GM10266 (cell line): ENCODE measurements at regions not wholly inside any gene's neighbourhood (a gene's known extent, or its start where the extent isn't known, plus 50 kb on each side); places are given as distances from the start of the nearest gene placed in this dataset.

Experiments
- DNase-seq: peaks from one replicate; pipeline ENCODE4 v3.0.0; 2012; ENCODE audit errors: extremely low spot score
- TF ChIP-seq, protein P1 (sequence below): IDR thresholded peaks from 2 replicates; pipeline ENCODE4 v1.5.1; 2012; ENCODE audit warnings: mild to moderate bottlenecking, low read depth; ENCODE audit not compliant: control insufficient read depth, insufficient read depth; ENCODE audit errors: missing control alignments

DNA sequence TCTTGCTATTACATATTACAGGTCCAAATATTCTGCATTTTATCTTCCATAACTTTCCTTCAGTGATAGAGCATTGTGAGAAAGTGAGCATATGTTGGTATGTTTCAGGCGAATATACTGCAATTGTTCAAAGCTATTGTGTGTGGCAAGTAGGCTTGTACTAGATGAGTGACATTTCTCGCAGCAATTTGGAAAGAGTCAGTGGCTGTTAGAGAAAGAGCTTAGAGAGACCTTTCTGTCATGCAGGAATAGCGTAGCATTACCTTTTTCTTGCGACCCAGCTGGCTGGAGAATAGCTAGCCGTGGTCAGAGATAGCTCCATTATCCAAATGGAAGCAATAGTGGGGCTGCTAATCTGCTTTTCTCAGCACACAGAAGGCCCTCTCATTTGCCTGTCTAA lies 678.5 kb upstream of the FOXG1 start:
- DNase-seq = no peak
- TF ChIP-seq, protein P1, sequence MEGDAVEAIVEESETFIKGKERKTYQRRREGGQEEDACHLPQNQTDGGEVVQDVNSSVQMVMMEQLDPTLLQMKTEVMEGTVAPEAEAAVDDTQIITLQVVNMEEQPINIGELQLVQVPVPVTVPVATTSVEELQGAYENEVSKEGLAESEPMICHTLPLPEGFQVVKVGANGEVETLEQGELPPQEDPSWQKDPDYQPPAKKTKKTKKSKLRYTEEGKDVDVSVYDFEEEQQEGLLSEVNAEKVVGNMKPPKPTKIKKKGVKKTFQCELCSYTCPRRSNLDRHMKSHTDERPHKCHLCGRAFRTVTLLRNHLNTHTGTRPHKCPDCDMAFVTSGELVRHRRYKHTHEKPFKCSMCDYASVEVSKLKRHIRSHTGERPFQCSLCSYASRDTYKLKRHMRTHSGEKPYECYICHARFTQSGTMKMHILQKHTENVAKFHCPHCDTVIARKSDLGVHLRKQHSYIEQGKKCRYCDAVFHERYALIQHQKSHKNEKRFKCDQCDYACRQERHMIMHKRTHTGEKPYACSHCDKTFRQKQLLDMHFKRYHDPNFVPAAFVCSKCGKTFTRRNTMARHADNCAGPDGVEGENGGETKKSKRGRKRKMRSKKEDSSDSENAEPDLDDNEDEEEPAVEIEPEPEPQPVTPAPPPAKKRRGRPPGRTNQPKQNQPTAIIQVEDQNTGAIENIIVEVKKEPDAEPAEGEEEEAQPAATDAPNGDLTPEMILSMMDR = no peak

DNA sequence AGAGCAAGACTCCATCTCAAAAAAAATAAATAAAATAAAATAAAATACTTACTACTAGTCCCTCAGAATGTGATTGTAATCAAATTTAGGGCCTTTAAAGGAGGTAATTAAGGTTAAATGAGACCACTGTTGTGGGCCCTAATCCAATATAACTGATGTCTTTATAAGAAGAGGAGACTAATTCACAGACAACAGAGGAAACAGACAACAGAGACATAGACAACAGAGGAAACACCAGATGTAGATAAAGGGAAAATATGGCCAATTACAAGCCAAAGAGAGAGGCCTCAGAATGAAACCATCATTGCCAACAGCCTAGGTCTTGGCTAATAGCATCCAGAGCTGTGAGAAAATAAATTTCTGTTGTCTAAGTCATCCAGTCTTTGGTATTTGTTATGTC lies 669.0 kb upstream of the FOXG1 start:
- DNase-seq = no peak
- TF ChIP-seq, protein P1 = no peak

DNA sequence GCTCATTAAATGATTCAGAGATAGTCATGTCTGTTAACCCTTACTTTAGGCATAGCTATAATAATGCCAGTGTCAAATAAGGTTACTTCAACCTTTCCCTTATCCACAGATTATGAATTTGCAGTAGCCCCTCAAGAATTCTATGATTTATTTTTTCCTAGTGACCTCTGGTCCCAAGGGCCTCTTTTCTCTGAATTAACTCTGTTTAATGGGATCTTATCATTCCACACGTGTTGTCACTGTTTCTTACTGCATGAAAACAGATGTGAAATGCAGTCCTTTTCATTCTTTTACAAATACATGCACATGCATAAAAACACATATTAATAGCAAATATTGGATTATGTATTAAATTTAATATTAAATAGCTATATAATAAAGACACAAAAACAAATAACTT lies 667.7 kb upstream of the FOXG1 start:
- DNase-seq = no peak
- TF ChIP-seq, protein P1 = no peak

DNA sequence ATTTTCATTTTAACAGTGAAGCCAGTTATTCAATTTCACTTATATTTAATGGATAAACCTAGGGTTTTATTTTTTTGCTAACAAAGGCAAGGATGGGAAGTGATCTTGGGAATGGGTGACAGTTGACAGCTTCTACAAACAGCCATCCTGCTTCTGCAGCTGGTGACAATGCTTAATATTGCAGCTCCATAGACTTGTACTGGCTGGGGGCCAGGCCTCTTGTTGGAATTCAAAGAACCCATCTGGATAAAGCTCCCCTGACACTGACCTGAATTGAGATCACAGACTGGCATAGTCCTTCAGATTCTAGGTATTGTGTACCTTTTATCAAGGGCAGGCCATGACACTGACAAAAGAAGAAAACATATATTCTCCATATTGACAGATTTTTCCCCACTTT lies 664.6 kb upstream of the FOXG1 start:
- DNase-seq = no peak
- TF ChIP-seq, protein P1 = no peak

DNA sequence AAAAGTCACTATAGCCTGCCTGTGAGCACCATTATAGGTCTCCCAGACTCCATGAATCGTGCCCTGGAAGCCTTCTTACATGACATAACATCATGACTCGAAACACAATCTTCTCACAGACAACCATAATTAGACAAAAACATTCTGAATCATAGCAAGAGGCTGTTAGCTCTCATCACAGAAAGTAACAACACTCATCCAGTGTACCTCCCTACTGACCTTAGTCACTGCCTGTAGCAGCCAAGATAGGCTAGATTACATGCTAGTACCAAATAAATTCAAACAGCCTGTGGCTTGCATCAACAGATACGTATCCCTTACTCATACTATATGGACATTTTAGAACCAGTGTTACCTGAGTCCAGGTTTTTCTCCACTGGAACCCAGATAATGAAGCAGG lies 663.8 kb upstream of the FOXG1 start:
- DNase-seq = no peak
- TF ChIP-seq, protein P1 = no peak

DNA sequence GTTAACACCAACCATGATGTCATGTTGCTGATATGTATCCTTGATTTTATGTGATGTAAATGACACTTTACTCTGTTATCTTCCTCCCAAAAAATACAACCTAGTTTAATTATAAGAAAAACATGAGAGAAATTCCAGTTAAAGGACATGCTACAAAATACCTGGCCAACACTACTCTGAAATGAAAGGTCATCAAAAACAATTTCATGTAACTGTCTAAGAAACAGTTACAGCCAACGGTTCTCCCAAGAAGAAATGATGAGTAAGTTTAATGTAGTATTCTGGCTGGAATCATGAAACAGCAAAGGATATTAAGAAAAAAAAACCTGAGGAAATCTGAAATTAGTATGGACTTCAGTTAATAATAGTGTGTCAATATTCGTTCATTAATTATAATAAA lies 653.3 kb upstream of the FOXG1 start:
- TF ChIP-seq, protein P1 = no peak
- no peak for DNase-seq

DNA sequence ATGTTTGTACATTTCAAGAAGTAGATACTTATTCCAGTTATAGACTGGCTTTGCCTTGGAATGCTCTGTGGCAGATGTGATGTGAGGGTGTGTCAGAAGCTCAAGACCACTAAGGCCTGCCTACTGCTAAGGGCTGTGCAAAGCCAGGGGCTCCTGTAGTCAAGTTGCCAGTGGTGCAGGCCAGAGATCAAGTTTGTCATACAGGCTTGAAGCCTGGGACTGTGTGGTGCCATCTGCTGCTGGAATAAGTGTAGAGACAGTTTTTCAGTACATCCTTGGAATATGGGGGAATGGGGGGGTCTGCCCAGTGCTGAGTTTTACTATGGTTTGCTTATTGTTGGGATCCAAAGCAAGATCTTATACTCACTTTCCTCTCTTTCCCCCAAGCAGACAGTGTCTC lies 649.9 kb upstream of the FOXG1 start:
- TF ChIP-seq, protein P1 = no peak
- DNase-seq = no peak
